H9 (cell line): ENCODE measurements at regions not wholly inside any gene's neighbourhood (a gene's known extent, or its start where the extent isn't known, plus 50 kb on each side); places are given as distances from the start of the nearest gene placed in this dataset.
A peak's percentile ranks its signal among the peaks of the same experiment; 100 is the strongest.

Experiments used
- DNase-seq: peaks from one replicate; pipeline ENCODE4 v3.0.0-alpha.2; 2017
- H2AFZ ChIP-seq: one replicate; pipeline ENCODE4 v1.6.1; 2013; ENCODE audit warnings: mild to moderate bottlenecking, low read length, control low read depth, moderate library complexity
- H2AK5ac ChIP-seq: 2 replicates; pipeline ENCODE4 v1.6.1; 2013; ENCODE audit warnings: low read length, control low read depth, mixed read lengths; ENCODE audit not compliant: insufficient read length
- H2BK120ac ChIP-seq: one replicate; pipeline ENCODE4 v1.6.1; 2013; ENCODE audit warnings: low read depth, mild to moderate bottlenecking, low read length, control low read depth, inconsistent platforms; ENCODE audit not compliant: poor library complexity, severe bottlenecking
- H2BK12ac ChIP-seq: 2 replicates; pipeline ENCODE4 v1.6.1; 2013; ENCODE audit warnings: low read length, control low read depth, mixed read lengths, low read depth; ENCODE audit not compliant: insufficient read length
- H2BK15ac ChIP-seq: 2 replicates; pipeline ENCODE4 v1.6.1; 2013; ENCODE audit warnings: low read depth, low read length, control low read depth
- H2BK20ac ChIP-seq: one replicate; pipeline ENCODE4 v1.6.1; 2013; ENCODE audit warnings: low read depth, mild to moderate bottlenecking, low read length, control low read depth, inconsistent platforms; ENCODE audit not compliant: poor library complexity, severe bottlenecking
- H2BK5ac ChIP-seq: 2 replicates; pipeline ENCODE4 v1.6.1; 2013; ENCODE audit warnings: low read length, control low read depth, mixed read lengths; ENCODE audit not compliant: insufficient read length
- H3K14ac ChIP-seq: 2 replicates; pipeline ENCODE4 v1.6.1; 2013; ENCODE audit warnings: low read length, control low read depth; ENCODE audit not compliant: insufficient read depth
- H3K18ac ChIP-seq: 2 replicates; pipeline ENCODE4 v1.6.1; 2013; ENCODE audit warnings: low read depth, mild to moderate bottlenecking, mixed read lengths, low read length, control low read depth; ENCODE audit not compliant: insufficient read length
- H3K23ac ChIP-seq: 2 replicates; pipeline ENCODE4 v1.6.1; 2013; ENCODE audit warnings: low read length, control low read depth, mixed read lengths, low read depth; ENCODE audit not compliant: insufficient read length
- H3K23me2 ChIP-seq: 2 replicates; pipeline ENCODE4 v1.6.1; 2013; ENCODE audit warnings: low read depth, mild to moderate bottlenecking, mixed read lengths, low read length, control low read depth; ENCODE audit not compliant: insufficient read length, poor library complexity, severe bottlenecking
- H3K27ac ChIP-seq: 2 replicates; pipeline ENCODE4 v1.5.1; 2013; ENCODE audit warnings: low read length, control low read depth, mixed read lengths, low read depth; ENCODE audit not compliant: insufficient read length
- H3K27me3 ChIP-seq: 2 replicates; pipeline ENCODE4 v1.6.1; 2013; ENCODE audit warnings: low read length, control low read depth, inconsistent platforms; ENCODE audit not compliant: insufficient read depth
- H3K4ac ChIP-seq: 2 replicates; pipeline ENCODE4 v1.6.1; 2013; ENCODE audit warnings: low read depth, mild to moderate bottlenecking, control low read depth, inconsistent platforms, low read length, moderate library complexity
- H3K4me1 ChIP-seq: 2 replicates; pipeline ENCODE4 v1.6.1; 2013; ENCODE audit warnings: low read length, control low read depth, inconsistent platforms; ENCODE audit not compliant: insufficient read depth
- H3K4me2 ChIP-seq: 2 replicates; pipeline ENCODE4 v1.6.1; 2013; ENCODE audit warnings: low read length, control low read depth, mixed read lengths; ENCODE audit not compliant: insufficient read length, insufficient read depth
- H3K56ac ChIP-seq: 2 replicates; pipeline ENCODE4 v1.6.1; 2013; ENCODE audit warnings: low read depth, mild to moderate bottlenecking, mixed read lengths, low read length, control low read depth; ENCODE audit not compliant: insufficient read length
- H3K79me1 ChIP-seq: 2 replicates; pipeline ENCODE4 v1.6.1; 2013; ENCODE audit warnings: low read depth, mild to moderate bottlenecking, moderate library complexity, low read length, control low read depth, inconsistent platforms; ENCODE audit not compliant: insufficient read depth, poor library complexity, severe bottlenecking
- H3K79me2 ChIP-seq: 2 replicates; pipeline ENCODE4 v1.6.1; 2013; ENCODE audit warnings: low read length, control low read depth, inconsistent platforms; ENCODE audit not compliant: insufficient read depth
- H3K9ac ChIP-seq: 2 replicates; pipeline ENCODE4 v1.6.1; 2013; ENCODE audit warnings: low read length, control low read depth, mixed read lengths; ENCODE audit not compliant: insufficient read length; ENCODE audit errors: extremely low read depth
- H3K9me3 ChIP-seq: one replicate; pipeline ENCODE4 v1.6.1; 2013; ENCODE audit warnings: low read depth, low read length, inconsistent platforms; ENCODE audit not compliant: control insufficient read depth
- H3T11ph ChIP-seq: one replicate; pipeline ENCODE4 v1.6.1; 2013; ENCODE audit warnings: mild to moderate bottlenecking, low read length, control low read depth, inconsistent platforms
- H4K20me1 ChIP-seq: one replicate; pipeline ENCODE4 v1.6.1; 2013; ENCODE audit not compliant: control insufficient read depth, insufficient read length, insufficient read depth
- H4K5ac ChIP-seq: 2 replicates; pipeline ENCODE4 v1.6.1; 2013; ENCODE audit warnings: low read depth, mild to moderate bottlenecking, mixed read lengths, low read length, control low read depth; ENCODE audit not compliant: insufficient read length
- H4K8ac ChIP-seq: replicated peaks from 2 replicates; pipeline ENCODE4 v1.6.1; 2013; ENCODE audit warnings: low read length, control low read depth, mixed read lengths, low read depth; ENCODE audit not compliant: insufficient read length
- H4K91ac ChIP-seq: 2 replicates; pipeline ENCODE4 v1.6.1; 2013; ENCODE audit warnings: low read depth, mild to moderate bottlenecking, moderate library complexity, mixed read lengths, low read length, control low read depth; ENCODE audit not compliant: insufficient read length
- H3K27ac Mint-ChIP-seq, 3 experiments: 2 replicates in 2 of 3; 3 replicates in 1 of 3; pipeline ENCODE4 v1.8.0; 2020 to 2021; ENCODE audit warnings: mixed read lengths in 3 of 3, mild to moderate bottlenecking in 1 of 3, moderate library complexity in 1 of 3
- H3K27me3 Mint-ChIP-seq: 2 replicates; pipeline ENCODE4 v1.8.0; 2021; ENCODE audit warnings: low read depth, mild to moderate bottlenecking, moderate library complexity, mixed read lengths
- H3K36me3 Mint-ChIP-seq, 3 experiments: 2 replicates in 2 of 3; 3 replicates in 1 of 3; pipeline ENCODE4 v1.8.0; 2020 to 2021; ENCODE audit warnings: low read depth in 3 of 3, mixed read lengths in 3 of 3; ENCODE audit not compliant: insufficient read depth in 1 of 3
- H3K4me1 Mint-ChIP-seq, 2 experiments: 2 replicates each; pipeline ENCODE4 v1.8.0; 2020; ENCODE audit warnings: mixed read lengths in 2 of 2
- H3K4me3 Mint-ChIP-seq, 2 experiments: 2 replicates in 1 of 2; 3 replicates in 1 of 2; pipeline ENCODE4 v1.8.0; 2020 to 2021; ENCODE audit warnings: mild to moderate bottlenecking in 2 of 2, mixed read lengths in 2 of 2, moderate library complexity in 1 of 2
- H3K9me3 Mint-ChIP-seq, 2 experiments: 2 replicates in 1 of 2; 3 replicates in 1 of 2; pipeline ENCODE4 v1.8.0; 2020; ENCODE audit warnings: mild to moderate bottlenecking in 2 of 2, mixed read lengths in 2 of 2, moderate library complexity in 1 of 2
- WGBS: extraction: QIAGEN DNeasy Blood & Tissue Kit; methylation state at CpG from one replicate; pipeline ENCODE4 v1.1.7; 2013; ENCODE audit warnings: missing lambda C conversion rate, low lambda C conversion rate, mixed read lengths; ENCODE audit not compliant: insufficient read length; ENCODE audit errors: extremely low coverage; 5-methylcytosine and 5-hydroxymethylcytosine counted together
- TF ChIP-seq, protein P1 (sequence below): fragments of 200-600 bp; sonication (generic); conservative IDR thresholded peaks from 3 replicates; pipeline ENCODE4 v1.8.0; 2021; ENCODE audit warnings: antibody characterized with exemption, mild to moderate bottlenecking

GRCh38 chr2:62363166-62363565 lies 142.8 kb downstream of the TMEM17 start:
- Histone ChIP-seq H3K18ac (no peak overlapping the region), H3K56ac (no peak overlapping the region), H3K27me3 (no peaks in the 10 kb centered on the region), H2AFZ (no peak overlapping the region), H2AK5ac (no peak overlapping the region), H4K91ac (no peak overlapping the region), H3K27ac (no peak overlapping the region), H2BK20ac (no peak overlapping the region), H4K8ac (no peak overlapping the region), H3K23me2 (no peaks in the 10 kb centered on the region), H3K4ac (no peak overlapping the region), H3K4me1 (peaks cover 3% of the 10 kb centered on the region; the same call in 1 of the 2 replicates), H3K79me2 (no peaks in the 10 kb centered on the region), H3K23ac (no peak overlapping the region), H3K14ac (peak overlapping the region; percentile 7; the same call in 1 of the 2 replicates), H2BK15ac (no peak overlapping the region), H3K4me2 (no peak overlapping the region), H3K79me1 (no peaks in the 10 kb centered on the region), H4K5ac (no peak overlapping the region), H3K9ac (no peak overlapping the region), H4K20me1 (no peaks in the 10 kb centered on the region), H2BK12ac (no peak overlapping the region), H2BK5ac (no peak overlapping the region), H3T11ph (no peak overlapping the region), H3K9me3 (no peaks in the 10 kb centered on the region), H2BK120ac (no peak overlapping the region)
- Mint-ChIP-seq H3K4me1 (peaks cover 30 to 32% of the 10 kb centered on the region in 2 experiments), H3K9me3 (peaks cover 6% of the 10 kb centered on the region in 2 experiments; a peak in 2 of 5 replicates), H3K36me3 (peaks cover 2 to 10% (median 3%) of the 10 kb centered on the region in 3 experiments; a peak in 6 of 7 replicates), H3K4me3 (no peak overlapping the region), H3K27me3 (no peaks in the 10 kb centered on the region), H3K27ac (0 out of 7 replicates have a peak overlapping the region, but pooled peaks of 1 of the 3 experiments have one; percentile 19)
- TF ChIP-seq, protein P1, sequence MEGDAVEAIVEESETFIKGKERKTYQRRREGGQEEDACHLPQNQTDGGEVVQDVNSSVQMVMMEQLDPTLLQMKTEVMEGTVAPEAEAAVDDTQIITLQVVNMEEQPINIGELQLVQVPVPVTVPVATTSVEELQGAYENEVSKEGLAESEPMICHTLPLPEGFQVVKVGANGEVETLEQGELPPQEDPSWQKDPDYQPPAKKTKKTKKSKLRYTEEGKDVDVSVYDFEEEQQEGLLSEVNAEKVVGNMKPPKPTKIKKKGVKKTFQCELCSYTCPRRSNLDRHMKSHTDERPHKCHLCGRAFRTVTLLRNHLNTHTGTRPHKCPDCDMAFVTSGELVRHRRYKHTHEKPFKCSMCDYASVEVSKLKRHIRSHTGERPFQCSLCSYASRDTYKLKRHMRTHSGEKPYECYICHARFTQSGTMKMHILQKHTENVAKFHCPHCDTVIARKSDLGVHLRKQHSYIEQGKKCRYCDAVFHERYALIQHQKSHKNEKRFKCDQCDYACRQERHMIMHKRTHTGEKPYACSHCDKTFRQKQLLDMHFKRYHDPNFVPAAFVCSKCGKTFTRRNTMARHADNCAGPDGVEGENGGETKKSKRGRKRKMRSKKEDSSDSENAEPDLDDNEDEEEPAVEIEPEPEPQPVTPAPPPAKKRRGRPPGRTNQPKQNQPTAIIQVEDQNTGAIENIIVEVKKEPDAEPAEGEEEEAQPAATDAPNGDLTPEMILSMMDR, result no peak
- no CpG with 5 or more reads among the region's 5 CpGs for whole genome bisulfite sequencing
- no peak for DNase-seq
